T-cell (primary cell): ENCODE measurements at regions not wholly inside any gene's neighbourhood (a gene's known extent, or its start where the extent isn't known, plus 50 kb on each side); places are given as distances from the start of the nearest gene placed in this dataset.
"Not testable (repeated sequence)": the region's sequence is repeated elsewhere in the genome, so short reads cannot be mapped to it uniquely, and the experiment has no call there.

Source experiments
- ATAC-seq, 4 experiments: fragments of 200-7000 bp in 3 of 4; fragments of 150-1000 bp in 1 of 4; cut with Tn5 transposase; replicated peaks in 1 of 4; 1 replicate in 3 of 4; 2 replicates in 1 of 4; pipeline ENCODE4 v1.10.0; 2021; ENCODE audit warnings: moderate library complexity in 3 of 4, mild to moderate bottlenecking in 2 of 4, moderate number of reproducible peaks in 1 of 4
- CTCF ChIA-PET, 2 donors: fragments of 300-600 bp; sonication (Branson Sonifier 250); formaldehyde crosslinking; loops; one replicate each; lab custom pipeline; 2022; ENCODE audit warnings: antibody characterized with exemption in 2 of 2; lab: Charles Lee
- POLR2A ChIA-PET, 2 donors: fragments of 300-600 bp; sonication (Branson Sonifier 250); formaldehyde crosslinking; loops; one replicate each; lab custom pipeline; 2022; ENCODE audit warnings: antibody characterized with exemption in 2 of 2; lab: Charles Lee
- DNase-seq, 35 experiments: peaks; one replicate each; pipeline versions ENCODE4 v3.0.0 to v3.0.0-alpha.2; 2013 to 2023
- H3K27ac ChIP-seq: one replicate; pipeline ENCODE4 v1.5.1; 2013; ENCODE audit warnings: low read length
- H3K27me3 ChIP-seq, 2 experiments: replicated peaks in 1 of 2; 1 replicate in 1 of 2; 2 replicates in 1 of 2; pipeline versions ENCODE4 v1.6.1 to v1.7.0; 2013; ENCODE audit warnings: low read length in 1 of 2, mixed read lengths in 1 of 2; ENCODE audit not compliant: control insufficient read depth in 2 of 2, insufficient read depth in 2 of 2; ENCODE audit errors: extremely low read depth in 1 of 2
- H3K36me3 ChIP-seq, 2 donors: 1 replicate in 1 of 2; 2 replicates in 1 of 2; pipeline versions ENCODE4 v1.6.1 to v1.7.0; 2013; ENCODE audit warnings: low read length in 1 of 2; ENCODE audit not compliant: control insufficient read depth in 2 of 2, insufficient read depth in 1 of 2; ENCODE audit errors: extremely low read depth in 1 of 2
- H3K4me1 ChIP-seq, 2 experiments: 1 replicate in 1 of 2; 2 replicates in 1 of 2; pipeline versions ENCODE4 v1.6.1 to v1.7.0; 2013; ENCODE audit warnings: low read length in 2 of 2, mixed read lengths in 1 of 2; ENCODE audit not compliant: insufficient read depth in 2 of 2, control insufficient read depth in 1 of 2; ENCODE audit errors: extremely low read depth in 1 of 2
- H3K4me3 ChIP-seq, 2 donors: 1 replicate in 1 of 2; 2 replicates in 1 of 2; pipeline versions ENCODE4 v1.5.1 to v1.7.0; 2013; ENCODE audit warnings: mild to moderate bottlenecking in 2 of 2, low read length in 1 of 2, moderate library complexity in 1 of 2; ENCODE audit not compliant: control insufficient read depth in 1 of 2; ENCODE audit errors: extremely low read depth in 1 of 2
- H3K9me3 ChIP-seq: 2 replicates; pipeline ENCODE4 v1.7.0; 2013
- H3K27ac Mint-ChIP-seq, 2 donors: one replicate each; pipeline ENCODE4 v1.8.0; 2020 to 2021; ENCODE audit warnings: mild to moderate bottlenecking in 2 of 2, mixed read lengths in 2 of 2
- H3K27me3 Mint-ChIP-seq, 2 donors: one replicate each; pipeline ENCODE4 v1.8.0; 2021 to 2022; ENCODE audit warnings: mixed read lengths in 2 of 2
- H3K36me3 Mint-ChIP-seq: one replicate; pipeline ENCODE4 v1.8.0; 2021; ENCODE audit warnings: mixed read lengths
- H3K4me1 Mint-ChIP-seq, 3 donors: one replicate each; pipeline ENCODE4 v1.8.0; 2020 to 2022; ENCODE audit warnings: mixed read lengths in 3 of 3, mild to moderate bottlenecking in 1 of 3
- H3K4me3 Mint-ChIP-seq, 3 donors: one replicate each; pipeline ENCODE4 v1.8.0; 2020 to 2022; ENCODE audit warnings: mild to moderate bottlenecking in 3 of 3, mixed read lengths in 3 of 3, moderate library complexity in 3 of 3
- H3K9me3 Mint-ChIP-seq, 3 donors: one replicate each; pipeline ENCODE4 v1.8.0; 2020 to 2022; ENCODE audit warnings: mixed read lengths in 3 of 3
- WGBS: methylation state at CpG from one replicate; pipeline ENCODE4 v1.1.5; 2013; ENCODE audit warnings: missing lambda C conversion rate; ENCODE audit not compliant: insufficient coverage; 5-methylcytosine and 5-hydroxymethylcytosine counted together

DNA sequence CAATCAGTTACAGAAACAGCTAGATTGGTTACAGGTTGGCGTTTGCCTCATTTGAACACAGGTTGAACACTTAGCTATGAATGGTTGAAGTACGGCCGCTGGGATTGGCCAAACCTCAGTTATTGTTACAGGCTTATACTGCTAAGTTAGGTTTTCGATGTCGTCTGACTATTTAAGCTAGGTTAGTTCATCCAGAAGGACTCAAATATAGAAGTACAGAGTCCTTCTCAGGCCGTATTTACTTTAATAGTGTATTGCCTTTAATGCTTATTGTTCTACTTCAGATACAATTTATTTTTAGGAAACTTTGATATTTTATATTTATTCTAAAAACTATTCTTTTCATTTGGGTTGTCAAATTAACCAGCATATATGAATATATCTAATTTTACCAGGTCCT, 334.7 kb downstream of the FAT4 start:
- no peak overlapping the region for H3K4me3 Mint-ChIP-seq

GRCh38 chr4:125650557-125650956, 335.8 kb downstream of the FAT4 start:
- H3K4me1 ChIP-seq, result no peaks in the 10 kb centered on the region
- no peaks in the 10 kb centered on the region for H3K4me1 Mint-ChIP-seq
- H3K27ac Mint-ChIP-seq, result no peak overlapping the region
- ChIA-PET POLR2A (no interaction called here), CTCF (no interaction called here)
- no peaks in the 10 kb centered on the region for H3K27me3 Mint-ChIP-seq
- H3K9me3 ChIP-seq, result no peaks in the 10 kb centered on the region
- DNase-seq (no peak), ATAC-seq (no peak)
- H3K27me3 ChIP-seq, result no peaks in the 10 kb centered on the region
- H3K27ac ChIP-seq, result no peak overlapping the region
- no peak overlapping the region for H3K4me3 Mint-ChIP-seq
- H3K36me3 Mint-ChIP-seq, result no peaks in the 10 kb centered on the region
- no peaks in the 10 kb centered on the region for H3K36me3 ChIP-seq
- H3K4me3 ChIP-seq, result no peak overlapping the region
- peaks cover 10 to 21% (median 11%) of the 10 kb centered on the region in 3 donors for H3K9me3 Mint-ChIP-seq

More for the DNA sequence above, 334.7 kb downstream of the FAT4 start:
- no peak overlapping the region for H3K4me3 ChIP-seq
- H3K36me3 ChIP-seq, result no peaks in the 10 kb centered on the region
- CTCF ChIA-PET, result no interaction called here
- H3K36me3 Mint-ChIP-seq, result no peaks in the 10 kb centered on the region
- no peaks in the 10 kb centered on the region for H3K9me3 ChIP-seq
- DNase-seq, result no peak
- 87% methylated on average over 3 of the region's 6 CpGs for WGBS
- no peaks in the 10 kb centered on the region for H3K27me3 ChIP-seq
- H3K9me3 Mint-ChIP-seq, result peaks cover 9 to 21% (median 10%) of the 10 kb centered on the region in 3 donors
- no peak for ATAC-seq
- no peaks in the 10 kb centered on the region for H3K4me1 Mint-ChIP-seq
- H3K27ac Mint-ChIP-seq, result no peak overlapping the region
- POLR2A ChIA-PET, result no interaction called here
- H3K27me3 Mint-ChIP-seq, result no peaks in the 10 kb centered on the region
- no peak overlapping the region for H3K27ac ChIP-seq
- no peaks in the 10 kb centered on the region for H3K4me1 ChIP-seq

- H3K27me3 Mint-ChIP-seq, H3K27ac Mint-ChIP-seq, H3K27ac ChIP-seq, POLR2A ChIA-PET, CTCF ChIA-PET, H3K4me3 ChIP-seq, H3K36me3 Mint-ChIP-seq, H3K4me1 ChIP-seq, H3K4me3 Mint-ChIP-seq, H3K9me3 ChIP-seq, DNase-seq, H3K4me1 Mint-ChIP-seq, H3K36me3 ChIP-seq, H3K27me3 ChIP-seq, ATAC-seq: not testable (repeated sequence)
- 88% methylated on average over 31 of the region's 33 CpGs for WGBS
- H3K9me3 Mint-ChIP-seq, result peaks cover 10 to 12% (median 11%) of the 10 kb centered on the region in 3 donors
Observed at GRCh38 chr4:125651707-125652357, 337.1 kb downstream of the FAT4 start.

GRCh38 chr4:125658773-125659172, 344.0 kb downstream of the FAT4 start:
- POLR2A ChIA-PET, result interaction anchor here in 1 of 2 donors (0.6 kb wide), 1 partner anchor 45 kb away, joined by 3 read pairs; no protein-coding TSS in a partner anchor
- no peaks in the 10 kb centered on the region for H3K4me1 Mint-ChIP-seq
- no peak overlapping the region for H3K4me3 Mint-ChIP-seq
- DNase-seq, result no peak
- Histone ChIP-seq H3K27me3 (no peaks in the 10 kb centered on the region), H3K4me1 (no peaks in the 10 kb centered on the region), H3K36me3 (no peaks in the 10 kb centered on the region), H3K9me3 (no peaks in the 10 kb centered on the region), H3K27ac (no peak overlapping the region), H3K4me3 (no peak overlapping the region)
- CTCF ChIA-PET, result interaction anchor here in 1 of 2 donors (0.6 kb wide), 1 partner anchor 62 kb away, joined by 6 read pairs; no protein-coding TSS in a partner anchor
- no peaks in the 10 kb centered on the region for H3K27me3 Mint-ChIP-seq
- H3K36me3 Mint-ChIP-seq, result no peaks in the 10 kb centered on the region
- H3K27ac Mint-ChIP-seq, result no peak overlapping the region
- H3K9me3 Mint-ChIP-seq, result peaks cover 0 to 6% (median 4%) of the 10 kb centered on the region in 3 donors
- ATAC-seq, result no peak

GRCh38 chr4:125663896-125664767, 349.4 kb downstream of the FAT4 start:
- Mint-ChIP-seq H3K36me3 (no peaks in the 10 kb centered on the region), H3K27me3 (peaks cover 0 to 3% of the 10 kb centered on the region in 2 donors), H3K9me3 (peaks cover 4 to 6% (median 5%) of the 10 kb centered on the region in 3 donors), H3K27ac (no peak overlapping the region), H3K4me3 (no peak overlapping the region), H3K4me1 (no peaks in the 10 kb centered on the region)
- Histone ChIP-seq H3K9me3 (no peaks in the 10 kb centered on the region), H3K27me3 (no peaks in the 10 kb centered on the region), H3K4me1 (no peaks in the 10 kb centered on the region), H3K36me3 (no peaks in the 10 kb centered on the region), H3K27ac (no peak overlapping the region), H3K4me3 (no peak overlapping the region)
- 71% methylated on average over 3 of the region's 7 CpGs for WGBS
- POLR2A ChIA-PET, result interaction anchor here in 1 of 2 donors (0.6 kb wide), 1 partner anchor 1700 kb away, joined by 3 read pairs; no protein-coding TSS in a partner anchor
- CTCF ChIA-PET, result no interaction called here
- no peak for DNase-seq
- no peak for ATAC-seq

DNA sequence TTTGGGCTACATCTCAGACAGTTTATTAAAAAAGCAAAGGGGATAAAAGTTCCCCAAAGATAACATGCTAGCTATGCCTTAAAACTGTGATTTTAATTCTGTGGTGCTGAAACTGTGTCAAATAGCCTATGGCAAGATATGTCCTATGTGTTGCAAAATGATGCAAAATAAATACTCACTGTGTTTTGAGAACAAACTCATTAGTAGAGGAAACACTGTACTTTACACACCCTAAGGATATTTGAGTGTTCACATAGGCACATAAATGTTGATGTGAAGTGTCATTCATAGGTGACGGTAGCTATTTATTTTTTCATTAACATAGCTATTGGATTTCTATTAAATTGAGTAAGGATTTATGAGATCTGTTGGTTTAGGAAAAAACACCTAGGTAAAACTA, 351.9 kb downstream of the FAT4 start:
- no peaks in the 10 kb centered on the region for H3K36me3 ChIP-seq
- no peaks in the 10 kb centered on the region for H3K4me1 Mint-ChIP-seq
- H3K4me3 ChIP-seq, result no peak overlapping the region
- no peak overlapping the region for H3K27ac Mint-ChIP-seq
- no peaks in the 10 kb centered on the region for H3K9me3 ChIP-seq
- H3K4me1 ChIP-seq, result no peaks in the 10 kb centered on the region
- WGBS, result no CpG with 5 or more reads among the region's 1 CpG
- DNase-seq, result no peak
- ChIA-PET CTCF (no interaction called here), POLR2A (no interaction called here)
- no peak for ATAC-seq
- H3K4me3 Mint-ChIP-seq, result no peak overlapping the region
- H3K27me3 ChIP-seq, result no peaks in the 10 kb centered on the region
- peaks cover 4 to 12% (median 5%) of the 10 kb centered on the region in 3 donors for H3K9me3 Mint-ChIP-seq
- H3K36me3 Mint-ChIP-seq, result no peaks in the 10 kb centered on the region
- H3K27ac ChIP-seq, result no peak overlapping the region
- H3K27me3 Mint-ChIP-seq, result peaks cover 0 to 3% of the 10 kb centered on the region in 2 donors
